ENCODE measurements at regions not wholly inside any gene's neighbourhood (a gene's known extent, or its start where the extent isn't known, plus 50 kb on each side); places are given as distances from the start of the nearest gene placed in this dataset.

DNA sequence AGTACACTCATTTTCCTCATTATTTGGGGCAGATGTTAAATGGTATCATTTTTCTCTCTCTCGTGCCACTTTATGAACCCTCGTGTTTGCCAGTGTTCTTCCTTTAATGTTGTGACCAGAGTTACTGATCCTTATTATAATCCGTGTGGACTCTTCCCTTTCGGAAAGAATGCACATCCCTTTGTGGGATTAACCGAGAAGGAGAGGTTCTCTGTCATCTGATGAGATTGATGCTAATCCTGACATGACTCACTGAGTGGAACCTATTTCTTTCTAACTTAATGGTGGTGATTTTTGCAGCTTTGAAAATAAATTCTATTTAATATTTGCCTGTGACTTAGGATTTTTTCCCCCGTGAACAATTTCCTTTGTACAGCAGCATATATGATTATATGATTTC lies 300.0 kb upstream of the MAN1A1 start:
- TF ChIP-seq, protein P1, sequence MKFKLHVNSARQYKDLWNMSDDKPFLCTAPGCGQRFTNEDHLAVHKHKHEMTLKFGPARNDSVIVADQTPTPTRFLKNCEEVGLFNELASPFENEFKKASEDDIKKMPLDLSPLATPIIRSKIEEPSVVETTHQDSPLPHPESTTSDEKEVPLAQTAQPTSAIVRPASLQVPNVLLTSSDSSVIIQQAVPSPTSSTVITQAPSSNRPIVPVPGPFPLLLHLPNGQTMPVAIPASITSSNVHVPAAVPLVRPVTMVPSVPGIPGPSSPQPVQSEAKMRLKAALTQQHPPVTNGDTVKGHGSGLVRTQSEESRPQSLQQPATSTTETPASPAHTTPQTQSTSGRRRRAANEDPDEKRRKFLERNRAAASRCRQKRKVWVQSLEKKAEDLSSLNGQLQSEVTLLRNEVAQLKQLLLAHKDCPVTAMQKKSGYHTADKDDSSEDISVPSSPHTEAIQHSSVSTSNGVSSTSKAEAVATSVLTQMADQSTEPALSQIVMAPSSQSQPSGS (tag by site-specific recombination; IDR thresholded peaks at IDR 0.05; ENCODE audit: low read depth), result no peak
- TF ChIP-seq, protein P2, sequence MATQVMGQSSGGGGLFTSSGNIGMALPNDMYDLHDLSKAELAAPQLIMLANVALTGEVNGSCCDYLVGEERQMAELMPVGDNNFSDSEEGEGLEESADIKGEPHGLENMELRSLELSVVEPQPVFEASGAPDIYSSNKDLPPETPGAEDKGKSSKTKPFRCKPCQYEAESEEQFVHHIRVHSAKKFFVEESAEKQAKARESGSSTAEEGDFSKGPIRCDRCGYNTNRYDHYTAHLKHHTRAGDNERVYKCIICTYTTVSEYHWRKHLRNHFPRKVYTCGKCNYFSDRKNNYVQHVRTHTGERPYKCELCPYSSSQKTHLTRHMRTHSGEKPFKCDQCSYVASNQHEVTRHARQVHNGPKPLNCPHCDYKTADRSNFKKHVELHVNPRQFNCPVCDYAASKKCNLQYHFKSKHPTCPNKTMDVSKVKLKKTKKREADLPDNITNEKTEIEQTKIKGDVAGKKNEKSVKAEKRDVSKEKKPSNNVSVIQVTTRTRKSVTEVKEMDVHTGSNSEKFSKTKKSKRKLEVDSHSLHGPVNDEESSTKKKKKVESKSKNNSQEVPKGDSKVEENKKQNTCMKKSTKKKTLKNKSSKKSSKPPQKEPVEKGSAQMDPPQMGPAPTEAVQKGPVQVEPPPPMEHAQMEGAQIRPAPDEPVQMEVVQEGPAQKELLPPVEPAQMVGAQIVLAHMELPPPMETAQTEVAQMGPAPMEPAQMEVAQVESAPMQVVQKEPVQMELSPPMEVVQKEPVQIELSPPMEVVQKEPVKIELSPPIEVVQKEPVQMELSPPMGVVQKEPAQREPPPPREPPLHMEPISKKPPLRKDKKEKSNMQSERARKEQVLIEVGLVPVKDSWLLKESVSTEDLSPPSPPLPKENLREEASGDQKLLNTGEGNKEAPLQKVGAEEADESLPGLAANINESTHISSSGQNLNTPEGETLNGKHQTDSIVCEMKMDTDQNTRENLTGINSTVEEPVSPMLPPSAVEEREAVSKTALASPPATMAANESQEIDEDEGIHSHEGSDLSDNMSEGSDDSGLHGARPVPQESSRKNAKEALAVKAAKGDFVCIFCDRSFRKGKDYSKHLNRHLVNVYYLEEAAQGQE (tag by site-specific recombination; IDR thresholded peaks at IDR 0.05), result no peak
- TF ChIP-seq, protein P3, sequence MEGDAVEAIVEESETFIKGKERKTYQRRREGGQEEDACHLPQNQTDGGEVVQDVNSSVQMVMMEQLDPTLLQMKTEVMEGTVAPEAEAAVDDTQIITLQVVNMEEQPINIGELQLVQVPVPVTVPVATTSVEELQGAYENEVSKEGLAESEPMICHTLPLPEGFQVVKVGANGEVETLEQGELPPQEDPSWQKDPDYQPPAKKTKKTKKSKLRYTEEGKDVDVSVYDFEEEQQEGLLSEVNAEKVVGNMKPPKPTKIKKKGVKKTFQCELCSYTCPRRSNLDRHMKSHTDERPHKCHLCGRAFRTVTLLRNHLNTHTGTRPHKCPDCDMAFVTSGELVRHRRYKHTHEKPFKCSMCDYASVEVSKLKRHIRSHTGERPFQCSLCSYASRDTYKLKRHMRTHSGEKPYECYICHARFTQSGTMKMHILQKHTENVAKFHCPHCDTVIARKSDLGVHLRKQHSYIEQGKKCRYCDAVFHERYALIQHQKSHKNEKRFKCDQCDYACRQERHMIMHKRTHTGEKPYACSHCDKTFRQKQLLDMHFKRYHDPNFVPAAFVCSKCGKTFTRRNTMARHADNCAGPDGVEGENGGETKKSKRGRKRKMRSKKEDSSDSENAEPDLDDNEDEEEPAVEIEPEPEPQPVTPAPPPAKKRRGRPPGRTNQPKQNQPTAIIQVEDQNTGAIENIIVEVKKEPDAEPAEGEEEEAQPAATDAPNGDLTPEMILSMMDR (tag by site-specific recombination; IDR thresholded peaks at IDR 0.05), result no peak

Data from HEK293 (cell line).